Activated B cell treated with CpG ODN at 0.5 μM for 24 hours (primary cell): ENCODE measurements at regions not wholly inside any gene's neighbourhood (a gene's known extent, or its start where the extent isn't known, plus 50 kb on each side); places are given as distances from the start of the nearest gene placed in this dataset.

Experiments
- ATAC-seq: fragments of 200-7000 bp; cut with Tn5 transposase; one replicate; pipeline ENCODE4 v1.10.0; 2021; ENCODE audit warnings: low read depth, mild to moderate bottlenecking, moderate library complexity
- CTCF ChIA-PET: fragments of 350-600 bp; sonication (Branson Sonifier 250); formaldehyde crosslinking; loops from one replicate; lab custom pipeline; 2021; ENCODE audit warnings: antibody characterized with exemption; lab: Charles Lee
- POLR2A ChIA-PET: fragments of 350-600 bp; sonication (Branson Sonifier 250); formaldehyde crosslinking; loops from one replicate; lab custom pipeline; 2021; ENCODE audit warnings: antibody characterized with exemption; lab: Charles Lee
- DNase-seq: peaks from one replicate; pipeline ENCODE4 v3.0.0; 2022
- H3K27ac Mint-ChIP-seq: one replicate; pipeline ENCODE4 v1.8.0; 2020; ENCODE audit warnings: mixed read lengths
- H3K27me3 Mint-ChIP-seq: one replicate; pipeline ENCODE4 v1.8.0; 2021; ENCODE audit warnings: mixed read lengths
- H3K36me3 Mint-ChIP-seq: one replicate; pipeline ENCODE4 v1.8.0; 2021; ENCODE audit warnings: low read depth, mixed read lengths
- H3K4me1 Mint-ChIP-seq: one replicate; pipeline ENCODE4 v1.8.0; 2021; ENCODE audit warnings: mixed read lengths
- H3K4me3 Mint-ChIP-seq: one replicate; pipeline ENCODE4 v1.8.0; 2020; ENCODE audit warnings: mild to moderate bottlenecking, mixed read lengths
- H3K9me3 Mint-ChIP-seq: one replicate; pipeline ENCODE4 v1.8.0; 2020; ENCODE audit warnings: mixed read lengths
- intact Hi-C: fragments of 100-400 bp; cut with micrococcal nuclease; formaldehyde crosslinking; loops from one replicate; pipeline ENCODE4 v1.15.1; 2024
- TF ChIP-seq, protein P1 (sequence below): fragments of 200-600 bp; IDR thresholded peaks from one replicate; pipeline ENCODE4 v1.8.0; 2022; ENCODE audit warnings: antibody characterized with exemption, mild to moderate bottlenecking

DNA sequence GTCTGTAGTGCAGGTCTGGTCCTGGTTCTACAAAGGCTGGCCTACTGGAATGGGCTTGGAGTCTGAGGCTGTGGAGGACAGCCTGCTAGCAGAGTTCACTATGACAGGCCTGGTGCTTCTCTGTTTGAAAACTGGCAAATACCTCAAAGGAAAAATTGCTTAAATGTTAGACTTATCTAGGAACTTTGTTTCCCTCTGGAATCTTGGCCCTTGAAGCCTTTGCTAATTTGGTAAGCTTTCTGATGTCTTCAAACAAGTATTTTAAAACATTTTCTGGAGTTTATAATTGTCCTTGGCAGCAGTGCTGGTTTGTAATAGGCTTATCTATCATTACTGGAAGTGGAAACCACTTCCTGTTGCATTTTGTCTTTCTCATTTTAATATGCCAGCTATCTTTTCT is 139.7 kb downstream of the TMEM26 start:
- ChIA-PET POLR2A (no interaction called here), CTCF (no interaction called here)
- Mint-ChIP-seq H3K36me3 (no peaks in the 10 kb centered on the region), H3K9me3 (no peaks in the 10 kb centered on the region), H3K27ac (no peak overlapping the region), H3K27me3 (peaks cover 2% of the 10 kb centered on the region), H3K4me1 (peaks cover 16% of the 10 kb centered on the region), H3K4me3 (no peak overlapping the region)
- intact Hi-C loops = no loop called here
- TF ChIP-seq, protein P1, sequence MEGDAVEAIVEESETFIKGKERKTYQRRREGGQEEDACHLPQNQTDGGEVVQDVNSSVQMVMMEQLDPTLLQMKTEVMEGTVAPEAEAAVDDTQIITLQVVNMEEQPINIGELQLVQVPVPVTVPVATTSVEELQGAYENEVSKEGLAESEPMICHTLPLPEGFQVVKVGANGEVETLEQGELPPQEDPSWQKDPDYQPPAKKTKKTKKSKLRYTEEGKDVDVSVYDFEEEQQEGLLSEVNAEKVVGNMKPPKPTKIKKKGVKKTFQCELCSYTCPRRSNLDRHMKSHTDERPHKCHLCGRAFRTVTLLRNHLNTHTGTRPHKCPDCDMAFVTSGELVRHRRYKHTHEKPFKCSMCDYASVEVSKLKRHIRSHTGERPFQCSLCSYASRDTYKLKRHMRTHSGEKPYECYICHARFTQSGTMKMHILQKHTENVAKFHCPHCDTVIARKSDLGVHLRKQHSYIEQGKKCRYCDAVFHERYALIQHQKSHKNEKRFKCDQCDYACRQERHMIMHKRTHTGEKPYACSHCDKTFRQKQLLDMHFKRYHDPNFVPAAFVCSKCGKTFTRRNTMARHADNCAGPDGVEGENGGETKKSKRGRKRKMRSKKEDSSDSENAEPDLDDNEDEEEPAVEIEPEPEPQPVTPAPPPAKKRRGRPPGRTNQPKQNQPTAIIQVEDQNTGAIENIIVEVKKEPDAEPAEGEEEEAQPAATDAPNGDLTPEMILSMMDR = no peak
- ATAC-seq (no peak), DNase-seq (no peak)

DNA sequence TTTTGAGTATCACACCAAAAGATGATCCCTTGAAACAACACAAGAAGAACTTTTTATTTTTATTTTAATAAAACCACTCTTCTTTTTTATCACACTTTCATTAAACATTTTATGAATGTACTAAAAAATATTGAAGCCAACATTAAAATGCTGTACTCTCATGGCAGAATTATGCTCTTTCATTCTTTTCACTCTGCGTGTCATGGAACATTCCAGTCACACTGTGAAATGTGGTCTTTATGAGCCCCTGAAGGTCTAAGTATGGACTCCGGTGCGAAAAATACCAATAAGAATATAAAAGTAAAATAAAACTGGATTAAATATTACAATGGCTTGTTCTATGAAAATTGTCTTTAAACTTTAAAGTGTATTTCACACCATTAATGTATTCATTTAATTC is 148.4 kb downstream of the TMEM26 start:
- POLR2A ChIA-PET = no interaction called here
- intact Hi-C loops = loop anchor here (1.0 kb wide), 1 partner anchor 29 kb away; no protein-coding TSS in a partner anchor

DNA sequence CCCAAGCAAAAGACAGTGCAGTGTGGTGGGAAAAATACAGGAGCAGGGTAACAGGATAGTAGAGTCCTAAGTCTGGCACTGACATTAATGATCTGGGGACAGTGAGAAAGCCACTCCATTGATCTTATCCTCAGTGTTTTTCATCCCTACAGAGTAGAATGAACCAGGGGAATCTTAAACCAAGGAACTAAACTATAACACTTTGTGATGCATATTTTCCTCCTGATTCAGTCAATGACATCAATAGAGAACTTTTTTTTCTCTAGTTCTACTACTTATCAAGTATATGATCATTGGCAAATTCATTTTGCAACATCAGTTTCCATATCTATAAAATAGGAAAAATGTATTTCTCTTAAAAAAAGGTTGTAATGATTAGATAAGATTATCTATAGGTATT is 151.1 kb downstream of the TMEM26 start:
- ATAC-seq (no peak), DNase-seq (no peak)
- Mint-ChIP-seq H3K27me3 (no peaks in the 10 kb centered on the region), H3K9me3 (peaks cover 10% of the 10 kb centered on the region), H3K4me3 (no peak overlapping the region), H3K4me1 (no peaks in the 10 kb centered on the region), H3K36me3 (no peaks in the 10 kb centered on the region), H3K27ac (no peak overlapping the region)
- ChIA-PET CTCF (no interaction called here), POLR2A (no interaction called here)
- intact Hi-C loops = no loop called here
- TF ChIP-seq, protein P1 = no peak

More for the DNA sequence above, 148.4 kb downstream of the TMEM26 start:
- H3K27me3 Mint-ChIP-seq = no peaks in the 10 kb centered on the region
- H3K4me3 Mint-ChIP-seq = no peak overlapping the region
- TF ChIP-seq, protein P1 = no peak
- CTCF ChIA-PET = no interaction called here
- H3K4me1 Mint-ChIP-seq = no peaks in the 10 kb centered on the region
- ATAC-seq = no peak
- H3K36me3 Mint-ChIP-seq = no peaks in the 10 kb centered on the region
- no peaks in the 10 kb centered on the region for H3K9me3 Mint-ChIP-seq
- DNase-seq = no peak
- no peak overlapping the region for H3K27ac Mint-ChIP-seq

DNA sequence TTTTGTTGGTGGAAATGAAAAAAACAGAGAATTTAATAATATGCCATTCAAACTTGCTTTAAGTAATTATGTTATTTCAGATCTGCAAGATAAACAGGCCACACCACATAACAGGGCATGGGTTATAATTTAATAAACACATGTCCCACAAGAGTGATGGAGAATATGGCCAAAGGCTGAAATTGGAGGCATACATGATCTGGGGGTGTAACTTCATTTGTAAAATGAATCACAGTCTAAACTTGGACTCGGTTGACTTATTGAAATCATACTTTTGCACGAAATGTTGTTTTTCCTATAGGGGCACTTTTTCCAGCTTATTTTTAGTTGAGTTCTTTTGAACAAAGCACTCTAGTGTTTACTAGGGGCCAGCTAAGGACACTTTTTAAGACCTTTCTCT is 151.6 kb downstream of the TMEM26 start:
- no peaks in the 10 kb centered on the region for H3K4me1 Mint-ChIP-seq
- H3K27ac Mint-ChIP-seq = no peak overlapping the region
- POLR2A ChIA-PET = no interaction called here
- peaks cover 10% of the 10 kb centered on the region for H3K9me3 Mint-ChIP-seq
- DNase-seq (no peak), ATAC-seq (no peak)
- H3K4me3 Mint-ChIP-seq = no peak overlapping the region
- intact Hi-C loops = no loop called here
- TF ChIP-seq, protein P1 = no peak
- no peaks in the 10 kb centered on the region for H3K36me3 Mint-ChIP-seq
- CTCF ChIA-PET = no interaction called here
- H3K27me3 Mint-ChIP-seq = no peaks in the 10 kb centered on the region

DNA sequence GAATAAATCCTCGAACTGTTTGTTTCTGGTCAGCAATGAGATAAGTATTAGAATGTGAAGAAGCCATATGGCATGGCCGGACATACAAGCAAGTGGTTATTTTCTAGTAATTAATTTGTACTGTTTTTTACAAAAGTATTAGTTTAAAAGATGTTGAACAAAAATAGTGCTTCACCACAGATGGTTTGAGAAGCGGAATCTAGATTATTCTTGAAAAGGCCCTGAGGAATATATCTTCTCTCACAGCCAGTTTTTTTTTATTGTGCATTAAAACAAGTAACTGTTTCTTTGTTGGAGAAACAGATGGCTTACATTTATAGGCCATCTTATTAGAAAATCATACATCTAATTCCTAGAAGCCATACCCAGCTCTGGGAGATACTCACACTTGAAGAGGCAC is 153.3 kb downstream of the TMEM26 start:
- no peak for DNase-seq
- Mint-ChIP-seq H3K27me3 (no peaks in the 10 kb centered on the region), H3K9me3 (peaks cover 10% of the 10 kb centered on the region), H3K4me3 (no peak overlapping the region), H3K36me3 (no peaks in the 10 kb centered on the region), H3K4me1 (no peaks in the 10 kb centered on the region), H3K27ac (no peak overlapping the region)
- ChIA-PET CTCF (no interaction called here), POLR2A (no interaction called here)
- TF ChIP-seq, protein P1 = no peak
- intact Hi-C loops = no loop called here
- no peak for ATAC-seq
